ENCODE measurements at regions not wholly inside any gene's neighbourhood (a gene's known extent, or its start where the extent isn't known, plus 50 kb on each side); places are given as distances from the start of the nearest gene placed in this dataset.
A peak's percentile ranks its signal among the peaks of the same experiment; 100 is the strongest.

- Histone ChIP-seq H3K4me3 (no peak overlapping the region), H3K4me1 (no peaks in the 10 kb centered on the region), H3K27me3 (no peaks in the 10 kb centered on the region), H3K27ac (no peak overlapping the region), H3K36me3 (no peaks in the 10 kb centered on the region), H3K9me3 (no peaks in the 10 kb centered on the region)
- DNase-seq: no peak
- ATAC-seq: no peak
- intact Hi-C loops (cut with DNase I): no loop called here
- no peak for FAIRE-seq
- TF ChIP-seq CTCF (IDR thresholded peaks at IDR 0.05): no peak
Observed at GRCh38 chr14:62110941-62111340, 348.7 kb downstream of the SNAPC1 start.

- Histone ChIP-seq H3K27ac (no peak overlapping the region), H3K4me1 (peaks cover 0 to 7% (median 0%) of the 10 kb centered on the region in 3 donors), H3K4me3 (peak overlapping the region in 2 of 4 donors; percentile 21 to 44), H3K36me3 (no peaks in the 10 kb centered on the region), H3K27me3 (peaks cover 0 to 21% (median 7%) of the 10 kb centered on the region in 4 donors), H3K9me3 (no peaks in the 10 kb centered on the region)
- intact Hi-C loops (cut with DNase I): no loop called here
- WGBS, 2 donors: 8 to 10% methylated on average over 56 of the region's 56 CpGs
- no peak for FAIRE-seq
- peak; percentile 80 to 97 (median 96) for ATAC-seq
- DNase-seq: peak; percentile 53 to 86 (median 60)
- peak; percentile 11 to 37 (median 28) for TF ChIP-seq CTCF (IDR thresholded peaks at IDR 0.05)
Observed at GRCh38 chr14:62117010-62117750, 355.0 kb downstream of the SNAPC1 start.

GRCh38 chr14:62117751-62118105 lies 355.5 kb downstream of the SNAPC1 start:
- no peak for TF ChIP-seq CTCF (IDR thresholded peaks at IDR 0.05)
- intact Hi-C loops (cut with DNase I): no loop called here
- WGBS, 2 donors: 3 to 4% methylated on average over 10 of the region's 10 CpGs
- ATAC-seq: peak; percentile 16 to 52 (median 26)
- no peak for DNase-seq
- no peak for FAIRE-seq
- Histone ChIP-seq H3K4me1 (peaks cover 0 to 7% (median 0%) of the 10 kb centered on the region in 3 donors), H3K9me3 (no peaks in the 10 kb centered on the region), H3K4me3 (peak overlapping the region in 2 of 4 donors; percentile 21 to 44), H3K36me3 (no peaks in the 10 kb centered on the region), H3K27me3 (peaks cover 0 to 21% (median 7%) of the 10 kb centered on the region in 4 donors), H3K27ac (no peak overlapping the region)

- FAIRE-seq: no peak
- Histone ChIP-seq H3K36me3 (no peaks in the 10 kb centered on the region), H3K27me3 (peaks cover 0 to 21% (median 7%) of the 10 kb centered on the region in 4 donors), H3K27ac (no peak overlapping the region), H3K9me3 (no peaks in the 10 kb centered on the region), H3K4me3 (no peak overlapping the region), H3K4me1 (peaks cover 0 to 7% (median 0%) of the 10 kb centered on the region in 3 donors)
- DNase-seq: no peak
- no peak for TF ChIP-seq CTCF (IDR thresholded peaks at IDR 0.05)
- WGBS, 2 donors: 48 to 57% methylated on average over 4 of the region's 4 CpGs
- ATAC-seq: no peak
- intact Hi-C loops (cut with DNase I): no loop called here
Observed at GRCh38 chr14:62118461-62118860, 356.2 kb downstream of the SNAPC1 start.

GRCh38 chr14:62118871-62119270 lies 356.7 kb downstream of the SNAPC1 start:
- TF ChIP-seq CTCF (IDR thresholded peaks at IDR 0.05): no peak
- H3K4me1 ChIP-seq: peaks cover 0 to 7% (median 0%) of the 10 kb centered on the region in 3 donors
- no peaks in the 10 kb centered on the region for H3K36me3 ChIP-seq
- intact Hi-C loops (cut with DNase I): no loop called here
- ATAC-seq: no peak
- no peak for FAIRE-seq
- peaks cover 0 to 21% (median 7%) of the 10 kb centered on the region in 4 donors for H3K27me3 ChIP-seq
- 65 to 70% methylated on average over 6 of the region's 6 CpGs for WGBS, 2 donors
- no peak overlapping the region for H3K4me3 ChIP-seq
- no peak for DNase-seq
- H3K27ac ChIP-seq: no peak overlapping the region
- no peaks in the 10 kb centered on the region for H3K9me3 ChIP-seq
